Fibroblast of villous mesenchyme (primary cell): ENCODE measurements at regions not wholly inside any gene's neighbourhood (a gene's known extent, or its start where the extent isn't known, plus 50 kb on each side); places are given as distances from the start of the nearest gene placed in this dataset.

Experiments used
- DNase-seq: peaks from one replicate; pipeline ENCODE4 v3.0.0-alpha.2; 2010; ENCODE audit warnings: low read depth
- H3K4me3 ChIP-seq: 2 replicates; pipeline ENCODE4 v1.5.1; 2011; ENCODE audit warnings: low read depth, mild to moderate bottlenecking, low read length
- TF ChIP-seq, protein P1 (sequence below): IDR thresholded peaks from 2 replicates; pipeline ENCODE4 v1.5.1; 2012; ENCODE audit warnings: low read depth, mild to moderate bottlenecking, low read length; ENCODE audit not compliant: insufficient read depth

DNA sequence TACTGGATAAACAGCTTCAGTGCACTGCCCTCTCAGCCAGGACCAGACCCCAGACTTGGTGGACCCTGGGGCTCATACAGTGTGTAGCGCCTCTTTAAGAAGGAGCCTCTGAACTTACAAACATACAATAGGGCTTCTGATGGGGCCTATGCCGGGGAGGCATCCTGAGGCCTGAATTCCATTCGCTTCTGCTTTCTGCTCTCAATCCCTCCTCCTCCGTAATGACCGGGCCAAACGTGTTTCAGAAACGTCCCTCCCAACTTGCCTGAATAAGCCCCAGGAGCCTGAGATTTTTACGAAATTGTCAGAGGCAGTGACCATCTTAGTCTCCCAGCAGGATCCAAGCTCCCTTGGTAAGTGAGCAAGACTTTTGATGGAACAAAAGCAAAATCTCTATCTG lies 128.1 kb upstream of the BOD1 start:
- no peak overlapping the region for H3K4me3 ChIP-seq
- DNase-seq = no peak
- TF ChIP-seq, protein P1, sequence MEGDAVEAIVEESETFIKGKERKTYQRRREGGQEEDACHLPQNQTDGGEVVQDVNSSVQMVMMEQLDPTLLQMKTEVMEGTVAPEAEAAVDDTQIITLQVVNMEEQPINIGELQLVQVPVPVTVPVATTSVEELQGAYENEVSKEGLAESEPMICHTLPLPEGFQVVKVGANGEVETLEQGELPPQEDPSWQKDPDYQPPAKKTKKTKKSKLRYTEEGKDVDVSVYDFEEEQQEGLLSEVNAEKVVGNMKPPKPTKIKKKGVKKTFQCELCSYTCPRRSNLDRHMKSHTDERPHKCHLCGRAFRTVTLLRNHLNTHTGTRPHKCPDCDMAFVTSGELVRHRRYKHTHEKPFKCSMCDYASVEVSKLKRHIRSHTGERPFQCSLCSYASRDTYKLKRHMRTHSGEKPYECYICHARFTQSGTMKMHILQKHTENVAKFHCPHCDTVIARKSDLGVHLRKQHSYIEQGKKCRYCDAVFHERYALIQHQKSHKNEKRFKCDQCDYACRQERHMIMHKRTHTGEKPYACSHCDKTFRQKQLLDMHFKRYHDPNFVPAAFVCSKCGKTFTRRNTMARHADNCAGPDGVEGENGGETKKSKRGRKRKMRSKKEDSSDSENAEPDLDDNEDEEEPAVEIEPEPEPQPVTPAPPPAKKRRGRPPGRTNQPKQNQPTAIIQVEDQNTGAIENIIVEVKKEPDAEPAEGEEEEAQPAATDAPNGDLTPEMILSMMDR = no peak

DNA sequence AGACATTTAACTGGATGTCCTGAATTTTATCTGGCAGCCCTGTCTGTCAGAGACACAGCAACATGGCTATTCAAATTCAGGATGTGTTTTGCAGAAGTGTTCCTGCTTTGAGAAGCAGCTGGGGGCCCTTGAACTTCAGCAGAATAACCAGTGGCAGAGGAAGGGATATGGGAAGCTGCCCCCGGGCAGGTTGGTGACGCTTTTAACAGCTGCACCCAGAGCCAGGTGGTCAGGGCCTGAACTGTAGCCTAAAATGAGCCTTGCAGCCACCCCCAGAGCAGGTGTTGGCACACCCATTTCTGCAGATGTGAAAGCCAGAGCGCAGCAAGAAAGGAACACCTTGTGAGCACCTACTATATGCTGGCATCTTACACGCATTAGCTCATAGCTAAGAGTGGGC lies 128.7 kb upstream of the BOD1 start:
- TF ChIP-seq, protein P1 = no peak
- no peak overlapping the region for H3K4me3 ChIP-seq
- DNase-seq = no peak

DNA sequence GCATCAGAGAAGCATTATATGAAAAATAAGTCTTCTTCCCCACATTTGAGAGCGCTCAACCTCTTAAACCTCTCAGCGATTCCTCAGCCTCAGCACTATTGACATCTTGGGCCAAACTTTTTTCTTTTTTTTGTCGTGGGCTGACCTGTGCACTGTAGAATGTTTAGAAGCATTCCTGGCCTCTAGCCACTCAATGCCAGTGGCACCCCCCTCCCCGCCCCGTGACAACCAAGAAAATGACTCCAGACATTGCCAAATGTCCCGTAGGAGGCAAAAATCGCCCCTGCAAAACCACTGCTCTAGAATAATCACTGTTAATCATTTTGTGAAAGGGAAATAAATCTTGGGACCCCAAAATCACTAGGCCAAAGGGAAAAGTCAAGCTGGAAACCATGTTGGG lies 129.1 kb upstream of the BOD1 start:
- TF ChIP-seq, protein P1 = no peak
- H3K4me3 ChIP-seq = no peak overlapping the region
- no peak for DNase-seq

DNA sequence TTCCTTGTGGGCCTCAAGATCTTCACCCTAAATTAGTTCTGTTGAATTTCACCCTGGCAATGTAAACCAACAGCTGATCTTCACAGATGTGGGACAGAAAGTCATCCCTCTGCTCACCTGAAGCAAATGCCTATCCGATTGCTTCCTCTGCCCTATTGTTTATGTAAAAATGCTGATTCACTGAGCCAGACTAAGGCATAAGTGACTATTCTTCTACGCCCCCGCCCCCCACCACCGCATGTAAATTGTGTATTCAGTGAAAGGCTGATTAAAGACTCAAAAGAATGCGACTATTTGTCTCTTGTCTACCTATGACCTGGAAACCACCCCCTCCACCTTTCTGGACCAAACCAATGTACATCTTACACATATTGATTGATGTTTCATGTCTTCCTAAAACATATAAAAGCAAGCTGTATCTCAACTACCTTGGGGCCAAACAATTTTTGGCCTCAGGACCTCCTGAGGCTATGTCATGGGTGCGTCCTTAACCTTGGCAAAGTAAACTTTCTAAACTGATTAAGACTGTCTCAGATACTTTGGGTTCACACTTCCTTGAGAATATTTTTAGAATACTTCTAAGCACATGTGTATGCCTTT lies 129.7 kb upstream of the BOD1 start:
- H3K4me3 ChIP-seq = no peak overlapping the region
- no peak for DNase-seq
- TF ChIP-seq, protein P1 = no peak

DNA sequence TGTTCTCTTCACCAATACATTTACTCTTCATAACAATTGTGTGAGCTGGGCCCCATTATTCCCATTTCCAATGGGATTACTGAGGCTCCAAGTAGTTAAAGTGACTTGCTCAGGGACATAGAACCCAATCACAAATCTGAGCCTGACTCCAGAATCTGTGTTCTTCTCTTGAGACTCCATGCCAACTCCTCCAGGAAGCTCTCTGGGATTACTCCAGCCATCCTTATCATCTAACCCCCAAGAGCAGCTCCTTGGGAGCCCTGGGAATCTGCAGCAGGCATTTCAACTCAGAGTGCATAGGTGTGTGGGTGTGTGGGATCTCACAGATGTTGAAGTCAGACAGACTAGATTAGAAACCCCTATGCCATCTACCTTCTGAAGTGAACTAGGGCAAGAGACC lies 131.4 kb upstream of the BOD1 start:
- TF ChIP-seq, protein P1 = no peak
- no peak overlapping the region for H3K4me3 ChIP-seq
- no peak for DNase-seq

DNA sequence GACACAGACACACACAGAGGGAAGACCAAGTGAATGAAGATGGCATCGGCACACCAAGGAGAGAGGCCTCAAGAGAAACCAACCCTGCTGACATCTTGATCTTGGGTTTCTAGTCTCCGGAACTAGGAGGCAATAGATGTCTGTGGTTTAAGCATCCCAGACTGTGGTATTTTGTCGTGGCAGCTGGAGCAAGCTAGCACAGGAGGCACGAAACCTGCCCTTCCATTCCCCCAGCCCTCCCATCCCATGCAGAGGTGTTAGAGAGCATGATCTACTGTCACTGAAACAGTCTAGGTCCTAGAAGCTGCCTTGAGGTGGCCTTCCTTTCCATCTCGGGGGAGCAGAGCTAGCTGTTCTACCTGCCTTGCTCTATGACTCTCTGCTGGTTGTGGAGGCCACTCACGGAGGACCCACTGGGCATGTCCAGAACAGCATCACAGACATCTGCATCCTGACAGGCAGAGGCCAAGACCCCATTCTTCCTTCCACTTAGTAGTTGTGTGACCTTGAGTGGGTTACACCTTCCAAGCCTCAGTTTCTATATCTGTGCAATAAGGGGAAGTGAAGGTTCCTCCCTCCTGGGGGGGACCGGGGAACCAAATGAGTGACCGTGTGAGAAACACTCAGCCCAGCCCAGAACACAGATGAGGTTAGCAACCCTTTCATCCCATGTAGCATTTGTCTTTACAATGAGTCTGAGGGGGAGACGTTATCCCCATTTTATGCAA lies 134.3 kb upstream of the BOD1 start:
- H3K4me3 ChIP-seq = no peak overlapping the region
- TF ChIP-seq, protein P1 = no peak
- no peak for DNase-seq

DNA sequence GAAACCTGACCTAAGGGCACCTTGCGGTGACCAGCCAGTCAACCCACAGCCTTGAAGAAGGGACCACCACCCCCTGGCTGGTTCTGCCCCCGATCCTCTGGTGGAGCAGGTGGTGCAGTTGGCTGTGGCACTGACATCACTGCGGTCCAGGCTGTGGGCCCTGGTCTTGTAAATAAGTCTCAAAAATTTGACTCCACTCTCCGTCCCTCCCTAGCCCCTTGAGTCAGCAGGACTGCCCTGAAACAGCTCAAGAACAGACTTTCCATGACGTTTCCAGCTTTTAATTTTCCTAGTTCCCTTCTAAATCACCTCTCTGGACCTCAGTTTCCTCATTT lies 134.8 kb upstream of the BOD1 start:
- TF ChIP-seq, protein P1 = no peak
- no peak for DNase-seq
- H3K4me3 ChIP-seq = no peak overlapping the region
